ENCODE measurements at regions not wholly inside any gene's neighbourhood (a gene's known extent, or its start where the extent isn't known, plus 50 kb on each side); places are given as distances from the start of the nearest gene placed in this dataset.

- H3K4me1 ChIP-seq = no peaks in the 10 kb centered on the region
- ChIA-PET POLR2A (no interaction called here), CTCF (interaction anchor here (1.2 kb wide), 1 partner anchor 10 kb away, joined by 4 read pairs; no protein-coding TSS in a partner anchor)
- TF ChIP-seq HMGXB4 (CRISPR knock-in tag; IDR thresholded peaks at IDR 0.05; ENCODE audit: borderline replicate concordance) (no peak), KDM5A (IDR thresholded peaks at IDR 0.05) (no peak)
- ATAC-seq (no peak), FAIRE-seq (no peak), DNase-seq (ENCODE audit: low read depth in 1 of 2, low spot score in 1 of 2) (no peak)
- H3K4me3 ChIP-seq = no peak overlapping the region
- 44% methylated on average over 4 of the region's 4 CpGs for WGBS (ENCODE audit: missing lambda C conversion rate)
- H3K9me3 ChIP-seq = no peaks in the 10 kb centered on the region
- H3K4me2 ChIP-seq = no peak overlapping the region
- no peak overlapping the region for H3K27ac ChIP-seq
Observed at GRCh38 chr12:29879606-29880308, 96.0 kb upstream of the TMTC1 start.

GRCh38 chr12:29869946-29870345, 86.2 kb upstream of the TMTC1 start:
- ChIA-PET POLR2A (no interaction called here), CTCF (no interaction called here)
- no peaks in the 10 kb centered on the region for H3K9me3 ChIP-seq

More at GRCh38 chr12:29869946-29870345, 86.2 kb upstream of the TMTC1 start:
- WGBS (ENCODE audit: missing lambda C conversion rate) = 0% methylated on average over 1 of the region's 1 CpG
- Histone ChIP-seq H3K27ac (no peak overlapping the region), H3K4me3 (no peak overlapping the region), H3K4me2 (no peak overlapping the region), H3K4me1 (no peaks in the 10 kb centered on the region)
- ATAC-seq = no peak
- TF ChIP-seq NFE2L2 (conservative IDR thresholded peaks at IDR 0.05; ENCODE audit: low read length) = no peak
- no peak for TF ChIP-seq CHD4 (IDR thresholded peaks at IDR 0.05; ENCODE audit: borderline replicate concordance)
- no peak for TF ChIP-seq HMGXB4 (CRISPR knock-in tag; IDR thresholded peaks at IDR 0.05; ENCODE audit: borderline replicate concordance)
- no peak for TF ChIP-seq ZC3H11A (IDR thresholded peaks at IDR 0.05)
- TF ChIP-seq MYC (IDR thresholded peaks at IDR 0.05; ENCODE audit: borderline replicate concordance, low read length) = no peak
- no peak for TF ChIP-seq CTCF (IDR thresholded peaks at IDR 0.05)
- no peak for TF ChIP-seq FOXS1 (CRISPR knock-in tag; IDR thresholded peaks at IDR 0.05)
- no peak for TF ChIP-seq HOXB5 (CRISPR knock-in tag; IDR thresholded peaks at IDR 0.05)
- TF ChIP-seq BHLHE40 (IDR thresholded peaks at IDR 0.05; ENCODE audit: low read depth, low read length) = no peak
- TF ChIP-seq RNF2 (IDR thresholded peaks at IDR 0.05; ENCODE audit: borderline replicate concordance, low read depth) = no peak
- no peak for TF ChIP-seq E2F6 (IDR thresholded peaks at IDR 0.05; ENCODE audit: borderline replicate concordance, low read depth)
- no peak for TF ChIP-seq SREBF2 (IDR thresholded peaks at IDR 0.05)
- TF ChIP-seq MAZ (IDR thresholded peaks at IDR 0.05; ENCODE audit: borderline replicate concordance, low read depth, low read length) = no peak
- no peak for TF ChIP-seq ELK1 (IDR thresholded peaks at IDR 0.05; ENCODE audit: low read depth, low read length)
- FAIRE-seq = no peak
- no peak for DNase-seq (ENCODE audit: low read depth in 1 of 2, low spot score in 1 of 2)

Data from A549 (cell line).